Stimulated activated CD4-positive, alpha-beta T cell treated with anti-CD3 and anti-CD28 coated beads, Interleukin-15, amount 100 ng/mL, for 24 hours (primary cell): ENCODE measurements at regions not wholly inside any gene's neighbourhood (a gene's known extent, or its start where the extent isn't known, plus 50 kb on each side); places are given as distances from the start of the nearest gene placed in this dataset.
"Not testable (repeated sequence)": the region's sequence is repeated elsewhere in the genome, so short reads cannot be mapped to it uniquely, and the experiment has no call there.

Experiments
- DNase-seq: peaks from one replicate; pipeline ENCODE4 v3.0.0-alpha.2; 2020

- DNase-seq = no peak
Observed at GRCh38 chr12:126897778-126898177, 1369.2 kb upstream of the TMEM132C start.

- DNase-seq = no peak
Observed at GRCh38 chr12:126898562-126898961, 1368.4 kb upstream of the TMEM132C start.

- no peak for DNase-seq
Observed at GRCh38 chr12:126899926-126900792, 1366.8 kb upstream of the TMEM132C start.

- no peak for DNase-seq
Observed at GRCh38 chr12:126903027-126903876, 1363.7 kb upstream of the TMEM132C start.

GRCh38 chr12:126905752-126906151, 1361.2 kb upstream of the TMEM132C start:
- DNase-seq = no peak

- peak; percentile 3 for DNase-seq
Observed at GRCh38 chr12:126907900-126908764, 1358.8 kb upstream of the TMEM132C start.

- no peak for DNase-seq
Observed at GRCh38 chr12:126908765-126909142, 1358.2 kb upstream of the TMEM132C start.

GRCh38 chr12:126910570-126910969, 1356.4 kb upstream of the TMEM132C start:
- DNase-seq = no peak

- DNase-seq = no peak
Observed at GRCh38 chr12:126912111-126912510, 1354.9 kb upstream of the TMEM132C start.

GRCh38 chr12:126914170-126914793, 1352.7 kb upstream of the TMEM132C start:
- no peak for DNase-seq

GRCh38 chr12:126915309-126915708, 1351.7 kb upstream of the TMEM132C start:
- no peak for DNase-seq

- no peak for DNase-seq
Observed at GRCh38 chr12:126926023-126926594, 1340.9 kb upstream of the TMEM132C start.

- DNase-seq = no peak
Observed at GRCh38 chr12:126930234-126930633, 1336.7 kb upstream of the TMEM132C start.

- no peak for DNase-seq
Observed at GRCh38 chr12:126932156-126932555, 1334.8 kb upstream of the TMEM132C start.

GRCh38 chr12:126935435-126935834, 1331.5 kb upstream of the TMEM132C start:
- DNase-seq = no peak

- DNase-seq = no peak
Observed at GRCh38 chr12:126936181-126936851, 1330.7 kb upstream of the TMEM132C start.

- DNase-seq = no peak
Observed at GRCh38 chr12:126937431-126937830, 1329.5 kb upstream of the TMEM132C start.

- DNase-seq = no peak
Observed at GRCh38 chr12:126944684-126945083, 1322.3 kb upstream of the TMEM132C start.

- DNase-seq = not testable (repeated sequence)
Observed at GRCh38 chr12:126946958-126947357, 1320.0 kb upstream of the TMEM132C start.

GRCh38 chr12:126949558-126949957, 1317.4 kb upstream of the TMEM132C start:
- no peak for DNase-seq

GRCh38 chr12:126950266-126950665, 1316.7 kb upstream of the TMEM132C start:
- DNase-seq = no peak
